NCI-H2029 treated with DMSO at 0.1 percent for 48 hours (cell line): ENCODE measurements at regions not wholly inside any gene's neighbourhood (a gene's known extent, or its start where the extent isn't known, plus 50 kb on each side); places are given as distances from the start of the nearest gene placed in this dataset.

ENCODE experiments used
- DNase-seq: peaks from one replicate; lab custom pipeline; 2025; lab: John Stamatoyannopoulos, UW

- no peak for DNase-seq
Measured at GRCh38 chrX:33726281-33727160, 405.6 kb downstream of the FAM47A start.

GRCh38 chrX:33725535-33726210 is 406.4 kb downstream of the FAM47A start:
- no peak for DNase-seq

- DNase-seq: no peak
Measured at GRCh38 chrX:33721927-33722326, 410.2 kb downstream of the FAM47A start.

- DNase-seq: no peak
Measured at GRCh38 chrX:33686105-33686504, 446.0 kb downstream of the FAM47A start.
